ENCODE measurements at regions not wholly inside any gene's neighbourhood (a gene's known extent, or its start where the extent isn't known, plus 50 kb on each side); places are given as distances from the start of the nearest gene placed in this dataset.

GRCh38 chr11:44506375-44507016 lies 59.0 kb upstream of the CD82 start:
- H3K27me3 Mint-ChIP-seq (ENCODE audit: low read depth) = peaks cover 16% of the 10 kb centered on the region
- H3K4me1 Mint-ChIP-seq (ENCODE audit: low read depth) = no peaks in the 10 kb centered on the region
- DNase-seq (no peak), ATAC-seq (replicated peaks in 1 of 2) (no peak)
- H3K36me3 Mint-ChIP-seq (ENCODE audit: insufficient read depth in 2 of 2) = no peaks in the 10 kb centered on the region
- no peak overlapping the region for H3K4me3 Mint-ChIP-seq
- H3K9me3 Mint-ChIP-seq = peaks cover 0 to 4% of the 10 kb centered on the region in 2 donors
- H3K27ac Mint-ChIP-seq = no peak overlapping the region

GRCh38 chr11:44507491-44507890 lies 58.0 kb upstream of the CD82 start:
- peaks cover 16% of the 10 kb centered on the region for H3K27me3 Mint-ChIP-seq (ENCODE audit: low read depth)
- H3K27ac Mint-ChIP-seq = no peak overlapping the region
- no peaks in the 10 kb centered on the region for H3K36me3 Mint-ChIP-seq (ENCODE audit: insufficient read depth in 2 of 2)
- ATAC-seq (replicated peaks in 1 of 2) (no peak), DNase-seq (no peak)
- peaks cover 0 to 4% of the 10 kb centered on the region in 2 donors for H3K9me3 Mint-ChIP-seq
- no peak overlapping the region for H3K4me3 Mint-ChIP-seq
- H3K4me1 Mint-ChIP-seq (ENCODE audit: low read depth) = no peaks in the 10 kb centered on the region

GRCh38 chr11:44507896-44508445 lies 57.5 kb upstream of the CD82 start:
- Mint-ChIP-seq H3K27me3 (ENCODE audit: low read depth) (peaks cover 19% of the 10 kb centered on the region), H3K9me3 (peaks cover 0 to 4% of the 10 kb centered on the region in 2 donors), H3K4me3 (no peak overlapping the region), H3K4me1 (ENCODE audit: low read depth) (no peaks in the 10 kb centered on the region), H3K27ac (no peak overlapping the region), H3K36me3 (ENCODE audit: insufficient read depth in 2 of 2) (no peaks in the 10 kb centered on the region)
- ATAC-seq (replicated peaks in 1 of 2) = no peak
- no peak for DNase-seq

GRCh38 chr11:44509296-44509695 lies 56.2 kb upstream of the CD82 start:
- DNase-seq (no peak), ATAC-seq (replicated peaks in 1 of 2) (no peak)
- peaks cover 28% of the 10 kb centered on the region for H3K27me3 Mint-ChIP-seq (ENCODE audit: low read depth)
- peaks cover 0 to 4% of the 10 kb centered on the region in 2 donors for H3K9me3 Mint-ChIP-seq
- no peaks in the 10 kb centered on the region for H3K36me3 Mint-ChIP-seq (ENCODE audit: insufficient read depth in 2 of 2)
- H3K27ac Mint-ChIP-seq = no peak overlapping the region
- H3K4me3 Mint-ChIP-seq = no peak overlapping the region
- no peaks in the 10 kb centered on the region for H3K4me1 Mint-ChIP-seq (ENCODE audit: low read depth)

- ATAC-seq (replicated peaks in 1 of 2) (no peak), DNase-seq (no peak)
- no peak overlapping the region for H3K4me3 Mint-ChIP-seq
- H3K4me1 Mint-ChIP-seq (ENCODE audit: low read depth) = no peaks in the 10 kb centered on the region
- no peaks in the 10 kb centered on the region for H3K36me3 Mint-ChIP-seq (ENCODE audit: insufficient read depth in 2 of 2)
- H3K9me3 Mint-ChIP-seq = peaks cover 0 to 4% of the 10 kb centered on the region in 2 donors
- peaks cover 28% of the 10 kb centered on the region for H3K27me3 Mint-ChIP-seq (ENCODE audit: low read depth)
- no peak overlapping the region for H3K27ac Mint-ChIP-seq
Observed at GRCh38 chr11:44510372-44510771, 55.1 kb upstream of the CD82 start.

DNA sequence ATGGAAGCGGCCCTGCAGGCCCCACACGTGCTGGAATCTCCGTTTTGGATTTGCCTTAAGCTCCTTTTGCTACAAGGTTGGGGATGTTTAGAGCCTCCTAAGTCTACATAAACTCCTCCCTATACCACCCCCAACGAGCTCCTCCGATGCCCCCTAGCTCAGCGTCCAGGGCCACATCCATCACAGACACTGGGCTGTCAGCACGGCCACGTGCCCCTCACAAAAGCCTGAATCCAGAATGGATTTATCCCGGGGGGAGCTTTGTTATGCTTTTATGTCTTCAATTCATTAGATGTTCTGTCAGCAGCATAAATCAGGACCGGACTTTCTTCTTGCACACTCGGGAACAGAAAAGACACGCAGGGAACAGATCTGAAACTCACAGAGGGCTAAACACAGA lies 52.6 kb upstream of the CD82 start:
- DNase-seq = no peak
- no peak for ATAC-seq (replicated peaks in 1 of 2)

DNA sequence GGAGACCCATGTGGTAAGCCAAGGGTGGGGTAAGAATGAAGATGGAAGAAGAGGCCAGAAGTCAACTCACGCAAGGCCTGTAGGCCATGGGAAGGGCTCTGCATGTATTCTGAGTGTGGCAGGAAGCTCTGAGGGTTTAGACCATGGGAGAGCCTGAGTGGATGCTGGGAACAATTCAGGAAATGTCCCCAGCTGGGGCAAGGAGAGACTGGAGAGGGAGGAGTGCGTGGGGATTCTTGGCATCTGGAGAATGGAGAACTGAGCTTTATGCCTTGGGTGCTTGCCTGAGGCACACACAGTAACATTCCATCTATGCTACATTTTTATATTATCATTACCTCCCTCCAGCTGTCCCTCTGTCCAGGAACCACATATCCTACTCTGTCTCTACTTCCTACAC lies 50.4 kb upstream of the CD82 start:
- Mint-ChIP-seq H3K4me1 (ENCODE audit: low read depth) (no peaks in the 10 kb centered on the region), H3K27me3 (ENCODE audit: low read depth) (peaks cover 44% of the 10 kb centered on the region), H3K9me3 (no peaks in the 10 kb centered on the region), H3K36me3 (ENCODE audit: insufficient read depth in 2 of 2) (no peaks in the 10 kb centered on the region), H3K27ac (no peak overlapping the region), H3K4me3 (no peak overlapping the region)
- no peak for ATAC-seq (replicated peaks in 1 of 2)
- no peak for DNase-seq

More for the DNA sequence above, 52.6 kb upstream of the CD82 start:
- Mint-ChIP-seq H3K9me3 (no peaks in the 10 kb centered on the region), H3K27ac (no peak overlapping the region), H3K4me1 (ENCODE audit: low read depth) (no peaks in the 10 kb centered on the region), H3K27me3 (ENCODE audit: low read depth) (peaks cover 39% of the 10 kb centered on the region), H3K4me3 (no peak overlapping the region), H3K36me3 (ENCODE audit: insufficient read depth in 2 of 2) (no peaks in the 10 kb centered on the region)

Measured in activated T-cell treated with anti-CD3 and anti-CD28 coated beads, Interleukin-2, amount 50 U/mL, for 72 hours (primary cell).